Hindlimb muscle (tissue), 1 donor: ENCODE measurements at regions not wholly inside any gene's neighbourhood (a gene's known extent, or its start where the extent isn't known, plus 50 kb on each side); places are given as distances from the start of the nearest gene placed in this dataset.

Experiments
- DNase-seq: peaks from one replicate; pipeline ENCODE4 v3.0.0-alpha.2; 2013

DNA sequence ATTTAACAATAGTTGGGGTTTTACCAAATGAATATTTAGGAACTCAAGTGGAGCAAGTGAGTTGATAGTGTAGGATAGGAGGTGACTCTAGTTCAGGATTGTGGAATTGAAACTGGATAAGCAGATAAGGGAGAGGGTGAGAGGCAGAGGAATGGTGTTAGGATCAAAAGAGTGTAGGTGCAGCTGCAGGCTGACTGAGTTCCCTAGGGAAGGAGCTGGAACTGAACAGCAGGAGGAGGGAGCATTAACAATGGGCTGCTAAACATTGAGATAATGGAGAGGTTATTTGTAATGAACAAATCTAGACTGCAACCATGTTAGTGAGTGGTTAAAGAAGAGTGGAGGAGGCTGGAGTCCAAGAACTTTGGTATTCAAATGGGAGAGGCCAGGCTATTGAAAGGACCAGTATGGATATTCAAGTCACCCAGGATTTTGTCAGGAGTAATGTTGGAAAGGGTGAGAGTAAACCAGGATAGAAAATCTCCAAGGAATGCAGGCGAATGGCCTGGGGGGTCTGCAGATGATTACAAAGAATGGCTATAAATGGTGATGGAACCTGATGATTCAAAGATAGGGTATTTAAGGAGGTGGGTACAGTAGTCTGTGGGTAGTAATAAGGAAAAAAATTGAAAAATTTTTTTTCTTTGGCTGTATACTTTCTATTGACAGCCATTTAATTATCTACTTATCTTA, 497.1 kb upstream of the TENM3 start:
- DNase-seq: no peak

DNA sequence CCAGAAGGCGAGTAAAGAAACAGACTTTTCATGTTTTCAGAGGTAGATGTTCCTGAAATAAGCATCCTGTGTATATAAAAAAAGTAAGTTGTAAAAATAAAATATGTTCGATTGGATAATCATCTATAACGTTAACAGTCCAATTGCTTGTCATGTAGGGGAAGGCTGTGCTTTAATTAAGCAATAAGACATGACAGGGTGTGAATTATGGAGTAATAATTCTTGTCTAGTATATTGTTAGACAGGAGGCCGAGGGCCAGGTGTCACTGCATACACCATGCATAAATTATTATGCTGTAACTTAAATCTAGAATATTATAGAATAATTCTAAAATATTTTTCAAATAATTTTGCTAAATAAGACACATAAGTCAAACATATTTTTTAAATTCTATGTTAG, 494.6 kb upstream of the TENM3 start:
- no peak for DNase-seq

DNA sequence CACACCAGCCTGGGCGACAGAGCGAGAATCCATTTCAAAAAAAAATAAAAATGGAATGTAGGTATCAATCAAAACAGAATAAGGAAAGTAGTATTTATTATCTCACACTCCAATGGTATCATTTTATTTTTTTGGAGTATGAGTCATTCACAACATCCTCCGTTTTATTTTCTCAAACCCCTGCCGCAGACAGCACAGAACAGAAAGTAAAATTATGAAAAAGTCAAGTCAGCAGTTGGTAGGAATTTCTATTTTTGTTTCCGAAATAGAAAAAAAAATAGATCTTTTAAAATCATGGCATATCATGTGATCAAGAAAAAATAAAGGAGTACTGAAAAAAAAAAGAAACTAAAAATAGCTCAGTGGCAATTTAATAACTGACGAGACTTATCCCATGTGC, 490.7 kb upstream of the TENM3 start:
- no peak for DNase-seq

DNA sequence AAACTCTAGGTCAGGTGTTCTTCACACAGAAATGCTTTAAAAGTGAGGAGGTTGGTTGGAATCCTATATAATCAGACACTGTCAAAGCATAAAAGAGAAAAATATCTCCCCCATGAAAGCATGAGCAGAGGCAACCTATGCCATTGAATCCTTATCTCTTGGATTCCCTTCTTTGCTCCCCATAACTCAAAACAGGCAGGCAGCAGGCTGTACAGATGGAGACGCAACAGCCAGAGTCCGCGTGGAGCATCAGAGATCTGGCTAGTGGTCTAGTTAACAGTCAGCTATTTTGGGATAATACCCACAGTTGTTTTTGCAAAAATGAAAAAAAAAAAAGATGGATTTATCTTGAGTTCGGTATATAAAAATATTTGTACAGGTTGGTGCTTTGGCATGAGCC, 490.0 kb upstream of the TENM3 start:
- no peak for DNase-seq

DNA sequence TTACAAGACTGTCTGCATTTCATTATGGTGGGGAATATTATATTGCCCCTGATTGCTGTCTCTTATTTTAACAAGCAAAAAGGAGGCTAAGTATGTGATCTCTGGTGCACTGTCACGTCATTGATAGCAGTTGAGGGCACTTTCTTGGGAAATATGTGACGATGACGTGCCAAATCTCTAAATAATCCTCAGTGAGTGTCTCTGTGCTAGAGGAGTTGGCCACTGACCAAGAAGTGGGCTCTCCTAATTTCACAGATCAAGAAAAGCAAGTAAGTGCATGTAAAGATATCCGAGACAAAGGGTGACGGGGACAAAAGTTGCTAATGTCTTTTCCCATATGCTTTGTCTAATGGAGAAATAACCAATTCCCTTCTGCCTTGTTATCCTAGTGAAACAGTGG, 487.4 kb upstream of the TENM3 start:
- no peak for DNase-seq

DNA sequence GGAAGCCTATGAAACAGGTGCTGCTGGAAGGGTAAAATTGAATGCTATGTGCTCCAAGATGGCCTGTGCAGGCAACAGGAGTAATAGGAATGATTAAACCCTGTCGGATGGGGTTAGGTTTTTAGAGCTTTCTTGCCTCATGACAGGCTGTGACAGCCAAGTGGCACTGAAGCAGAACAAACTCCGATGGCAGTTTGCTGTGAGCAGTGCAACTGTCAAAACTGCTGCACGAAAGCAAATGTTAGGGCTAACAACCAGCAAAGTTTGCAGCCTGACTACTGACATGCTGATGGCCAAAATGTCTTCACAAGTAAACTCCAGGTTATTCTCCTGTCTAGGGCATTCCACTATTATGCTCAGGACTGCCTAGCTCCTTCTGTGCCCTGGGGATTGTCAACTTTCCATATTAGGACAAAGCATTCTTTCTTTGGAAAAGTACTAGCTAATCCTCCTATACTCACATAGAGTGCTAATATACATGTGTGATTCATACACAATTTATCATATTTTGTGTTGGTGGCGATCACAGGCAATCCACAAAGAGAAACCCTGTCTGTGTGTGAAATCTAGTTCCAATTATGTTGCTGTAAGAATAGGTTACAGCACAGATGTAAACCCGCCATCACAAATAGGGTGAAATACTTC, 486.6 kb upstream of the TENM3 start:
- no peak for DNase-seq

DNA sequence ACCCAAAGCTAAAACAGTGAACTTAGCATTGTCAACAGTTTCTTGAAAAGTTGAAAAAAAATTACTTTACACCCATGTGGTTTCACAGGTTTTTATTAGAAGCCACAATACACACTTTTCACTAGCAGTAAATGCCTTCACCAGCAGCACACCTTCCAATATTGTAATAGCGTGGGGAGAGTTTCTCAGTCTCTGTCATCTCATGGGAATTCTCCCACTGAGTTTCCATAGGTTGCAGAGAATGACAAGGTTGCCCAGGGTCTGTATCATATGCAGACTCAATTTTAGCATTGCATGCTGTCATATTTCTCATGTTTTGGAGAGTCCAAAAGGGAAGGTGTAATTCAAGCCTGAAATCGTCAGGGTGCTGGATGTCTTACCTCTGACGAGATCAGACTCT, 486.1 kb upstream of the TENM3 start:
- no peak for DNase-seq

DNA sequence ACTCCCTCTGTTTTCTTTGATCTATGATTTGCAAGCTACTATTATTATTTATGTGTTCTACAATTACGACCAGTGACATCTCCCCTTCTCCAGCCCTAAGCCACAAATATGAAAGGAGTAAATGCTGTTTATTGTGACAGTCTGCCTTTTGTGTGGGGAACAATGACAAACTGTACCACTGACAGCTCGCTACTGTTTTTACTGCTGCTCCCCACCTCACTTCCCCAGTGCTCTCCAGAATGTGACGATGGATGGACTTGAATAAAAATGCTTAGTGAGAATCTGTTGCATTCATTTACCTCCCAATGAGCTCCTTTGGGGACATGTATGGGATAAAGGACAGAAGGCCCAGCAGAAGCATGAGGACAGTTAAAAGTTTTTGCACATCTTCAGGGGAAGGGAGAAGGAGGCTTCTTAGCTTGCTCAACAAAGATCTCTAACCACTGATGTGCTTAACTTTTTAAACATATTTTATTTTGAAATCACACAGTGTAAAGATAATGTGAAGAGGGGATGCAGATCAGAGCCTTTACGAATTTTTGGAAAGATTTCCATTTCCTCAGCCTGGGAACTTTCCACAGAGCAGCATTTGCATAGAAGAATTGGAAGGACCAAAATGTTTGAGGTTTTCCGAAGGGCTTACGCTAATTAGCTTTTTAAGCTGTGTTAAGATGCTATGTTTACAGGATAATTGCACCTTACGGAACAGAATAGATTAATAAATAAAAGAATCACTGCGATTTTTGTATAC, 485.1 kb upstream of the TENM3 start:
- DNase-seq: no peak

DNA sequence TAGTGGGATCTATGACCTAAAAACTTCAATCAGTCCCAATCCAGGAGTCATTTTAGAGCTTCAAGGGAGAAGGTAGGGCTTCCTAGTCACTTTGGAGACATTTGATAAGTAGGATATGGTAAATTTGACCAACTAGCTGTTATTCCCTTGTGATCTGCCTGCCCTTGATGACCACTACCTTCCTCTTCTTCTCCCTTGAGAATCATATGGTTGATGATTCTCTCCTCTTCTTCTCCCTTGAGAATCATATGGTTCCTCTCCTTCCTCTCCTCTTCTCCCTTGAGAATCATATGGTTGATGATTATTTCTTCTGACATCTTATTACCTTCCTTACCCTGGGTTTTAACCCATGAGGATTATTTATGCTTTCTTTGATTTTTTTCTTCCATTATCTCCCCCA, 482.6 kb upstream of the TENM3 start:
- DNase-seq: no peak

DNA sequence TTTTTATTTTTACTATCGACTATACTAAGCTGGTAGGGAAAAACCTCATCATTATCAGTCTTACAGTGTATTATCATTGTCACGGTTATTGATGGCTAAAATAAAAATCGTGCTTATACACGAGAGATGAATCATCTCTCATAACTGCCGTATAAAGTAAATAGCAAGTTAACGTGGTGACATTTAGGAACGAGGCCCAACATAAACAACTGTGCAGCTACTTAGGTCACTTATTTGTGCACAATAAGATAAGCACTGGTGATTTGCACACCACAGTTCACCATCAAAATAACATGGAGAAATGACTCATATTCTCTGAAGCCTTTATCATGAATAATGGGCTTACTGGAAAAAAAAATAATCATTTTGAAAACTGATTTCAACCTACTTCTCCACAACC, 482.0 kb upstream of the TENM3 start:
- no peak for DNase-seq

DNA sequence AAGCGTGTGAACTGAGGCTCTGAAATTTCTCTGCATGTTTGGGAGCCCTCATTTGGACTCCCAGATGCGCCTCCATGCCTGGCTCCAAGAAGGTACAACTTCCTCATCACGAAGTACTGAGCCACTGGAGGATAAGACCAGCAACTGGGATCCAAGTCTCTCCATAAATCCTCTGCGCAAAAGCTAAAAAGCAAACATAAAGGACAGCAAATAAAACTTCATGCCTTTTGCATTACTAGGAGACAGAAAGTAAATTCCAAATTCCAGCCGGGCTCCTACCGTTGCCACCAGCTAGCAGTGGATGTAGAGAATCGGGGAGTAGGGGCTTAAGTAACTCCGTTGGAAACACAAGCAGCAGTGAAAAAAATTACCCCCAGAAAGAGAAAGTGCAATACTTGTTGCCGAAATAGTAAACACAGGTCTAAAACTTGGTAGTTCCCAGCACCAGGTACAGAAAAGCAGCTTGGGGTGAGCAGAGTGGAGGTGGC, 477.1 kb upstream of the TENM3 start:
- no peak for DNase-seq

DNA sequence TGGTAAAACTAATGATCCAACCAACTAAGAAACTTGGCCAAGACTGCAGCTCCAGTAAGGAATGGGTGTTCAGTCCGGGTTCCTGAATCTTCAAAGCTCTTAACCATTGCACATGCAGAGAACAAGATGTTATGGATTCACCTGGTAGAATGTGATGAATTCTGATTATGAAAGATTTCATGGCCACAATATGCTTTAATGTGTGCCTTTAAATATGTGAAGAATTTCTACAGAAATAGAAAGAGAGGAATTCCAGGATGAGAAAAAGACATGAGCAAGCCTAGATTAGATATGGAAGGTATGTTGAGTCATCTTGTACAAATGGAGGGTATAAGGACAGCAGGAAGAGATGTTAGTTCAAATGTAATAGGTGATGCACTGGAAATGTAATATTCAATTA, 472.2 kb upstream of the TENM3 start:
- DNase-seq: no peak

DNA sequence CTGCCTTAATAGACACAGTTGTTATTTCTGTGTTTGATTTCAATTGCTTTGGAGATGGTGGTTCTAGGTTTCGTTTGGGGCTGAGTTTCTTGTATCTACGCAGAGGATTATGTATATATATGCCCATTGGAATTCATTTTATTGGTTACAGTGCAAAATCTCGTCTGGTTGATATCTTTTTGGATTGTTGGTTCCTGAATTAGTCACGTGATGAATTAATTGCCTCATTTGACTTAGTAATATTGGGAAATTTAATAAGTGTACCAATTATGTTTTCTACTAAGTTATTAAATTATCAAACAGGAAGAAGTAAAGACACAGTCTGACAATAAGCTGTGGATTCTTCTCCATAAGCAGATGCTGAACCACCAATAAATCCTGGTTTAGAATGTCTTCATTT, 467.9 kb upstream of the TENM3 start:
- no peak for DNase-seq

DNA sequence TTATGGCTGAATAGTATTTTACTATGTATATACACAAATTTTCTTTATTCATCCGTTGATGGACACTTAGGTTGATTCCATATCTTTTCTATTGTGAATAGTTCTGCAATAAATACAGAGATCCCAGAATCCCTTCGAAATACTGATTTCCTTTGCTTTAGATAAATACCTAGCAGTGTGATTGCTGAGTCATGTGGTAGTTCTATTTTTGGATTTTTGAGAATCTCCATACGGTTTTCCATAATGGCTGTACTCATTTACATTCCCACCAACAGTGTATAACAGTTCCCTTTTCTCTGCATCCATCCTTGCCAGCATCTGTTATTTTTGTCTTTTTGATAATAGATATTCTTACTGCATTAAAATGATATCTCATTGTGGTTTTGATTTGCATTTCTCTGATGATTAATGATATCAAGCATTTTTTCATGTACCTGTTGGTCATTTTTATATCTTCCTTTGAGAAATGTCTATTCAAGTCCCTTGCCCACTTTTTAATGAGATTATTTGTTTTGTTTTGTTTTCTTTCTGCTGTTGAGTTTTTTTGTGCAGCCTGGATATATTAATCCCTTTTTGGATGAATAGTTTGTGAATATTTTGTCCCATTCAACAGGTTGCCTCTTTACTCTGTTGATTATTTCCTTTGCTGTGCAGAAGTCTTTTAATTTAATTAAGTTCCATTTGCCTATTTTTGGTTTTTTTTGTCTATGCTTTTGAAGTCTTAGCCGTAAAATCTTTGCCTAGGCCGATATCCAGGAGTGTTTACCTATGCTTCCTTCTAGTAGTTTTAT, 466.7 kb upstream of the TENM3 start:
- no peak for DNase-seq

DNA sequence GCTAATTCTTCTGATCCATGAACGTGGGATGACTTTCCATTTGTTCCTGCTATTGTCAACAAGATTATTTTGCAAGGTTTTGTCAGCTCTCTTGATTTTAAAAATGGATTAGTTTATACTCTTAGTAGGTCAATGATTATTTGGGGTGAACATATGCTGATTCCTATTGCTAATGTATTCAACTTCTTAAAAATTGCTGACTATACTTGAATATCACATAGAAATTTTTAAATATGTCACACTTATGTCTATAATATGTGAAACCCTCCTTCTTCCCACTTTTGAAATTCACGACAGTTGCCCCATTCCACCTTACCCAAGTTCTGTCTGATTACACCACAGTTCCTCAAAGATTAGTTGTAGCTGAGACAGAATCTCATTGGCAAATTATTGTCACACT, 465.7 kb upstream of the TENM3 start:
- no peak for DNase-seq

DNA sequence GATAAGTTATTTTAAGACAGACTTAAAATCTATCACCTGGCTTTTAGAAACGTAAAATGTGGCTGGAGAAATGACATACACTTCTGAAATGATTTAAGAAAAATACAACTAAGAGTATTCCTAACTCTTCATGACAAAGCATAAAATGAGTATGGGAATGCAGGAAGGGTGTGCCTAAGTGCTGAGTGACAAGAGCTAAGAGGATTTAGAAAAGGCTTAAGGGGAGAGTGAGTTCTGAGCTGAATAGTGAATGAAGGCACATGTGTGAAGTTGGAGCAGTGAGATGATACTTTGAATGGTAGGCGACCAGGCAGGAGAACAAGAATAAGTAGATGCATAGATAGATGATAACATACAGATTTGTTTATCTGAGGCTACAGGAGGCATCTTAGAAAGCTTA, 458.3 kb upstream of the TENM3 start:
- no peak for DNase-seq

DNA sequence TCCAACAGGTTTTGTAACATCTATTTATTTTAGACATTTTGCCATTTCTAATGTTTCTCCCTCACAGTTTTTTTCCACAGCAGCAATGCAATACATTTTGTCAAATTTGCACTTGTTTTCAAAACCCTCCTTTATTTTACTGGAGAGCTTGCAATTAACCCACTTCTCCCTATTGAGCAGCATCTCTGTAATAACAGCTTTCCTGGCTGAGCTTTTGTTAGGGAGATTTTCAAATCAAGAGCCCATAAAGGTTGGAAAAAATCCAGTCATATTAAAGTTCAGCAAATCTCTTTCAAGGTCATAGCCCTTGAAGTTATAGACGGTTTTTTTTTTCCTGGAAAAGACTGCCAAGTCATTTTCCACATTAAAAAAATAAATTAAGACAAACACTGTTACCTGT, 450.6 kb upstream of the TENM3 start:
- no peak for DNase-seq

DNA sequence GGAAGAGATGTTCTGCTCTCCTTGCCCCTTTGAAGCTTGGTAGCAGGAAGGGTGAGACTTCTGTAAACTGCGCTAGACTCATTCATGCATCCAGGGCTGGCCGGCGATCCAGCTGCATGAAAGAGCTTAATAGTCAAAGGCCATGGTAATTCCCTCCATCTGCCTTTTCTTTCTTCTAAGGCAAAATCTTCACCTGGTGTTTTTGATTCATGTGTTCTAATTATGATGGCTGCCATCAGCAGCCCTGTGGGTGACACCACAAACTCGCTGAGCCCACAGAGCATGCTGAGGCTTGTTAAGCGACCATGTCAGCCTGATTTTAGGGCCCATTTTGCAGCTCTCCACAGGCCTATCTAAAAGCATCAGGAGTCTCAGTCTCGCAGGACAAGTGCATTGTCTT, 450.1 kb upstream of the TENM3 start:
- no peak for DNase-seq

DNA sequence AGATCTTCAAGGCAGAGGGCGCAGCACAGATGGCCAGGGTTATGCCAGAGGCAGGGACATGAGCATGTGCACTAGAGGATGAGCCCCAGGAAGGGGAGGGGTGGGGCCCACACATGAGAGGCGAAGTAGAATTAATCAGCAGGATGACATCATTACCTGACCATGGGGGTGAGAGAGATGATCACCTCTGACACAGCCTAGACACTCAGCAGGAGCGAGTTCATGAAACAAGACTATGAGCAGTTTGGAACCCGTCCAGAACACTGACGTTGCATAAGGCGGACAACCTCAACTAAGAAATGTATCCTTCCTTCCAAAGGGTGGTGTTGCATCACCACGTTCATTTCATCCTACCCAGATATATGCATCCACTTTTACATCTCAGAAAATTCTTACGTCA, 446.7 kb upstream of the TENM3 start:
- no peak for DNase-seq

DNA sequence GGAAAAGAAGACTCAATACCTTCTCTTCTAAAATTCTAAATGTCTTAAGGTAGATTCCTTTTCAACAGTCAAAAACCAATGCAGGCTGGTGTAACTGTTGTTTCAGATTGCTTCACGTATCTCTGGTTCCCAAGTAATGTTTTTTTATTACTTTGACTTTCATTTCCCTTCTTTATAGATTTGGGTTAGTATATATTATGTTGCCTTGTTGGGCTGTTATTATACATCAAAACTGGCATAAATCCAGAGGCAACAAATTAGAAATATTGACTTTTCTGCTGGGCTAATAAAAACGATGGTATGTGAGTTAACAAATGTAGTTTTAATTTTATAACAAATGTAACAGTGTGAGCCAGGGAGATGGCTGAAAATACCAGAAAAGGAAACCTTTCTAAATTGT, 444.7 kb upstream of the TENM3 start:
- no peak for DNase-seq

DNA sequence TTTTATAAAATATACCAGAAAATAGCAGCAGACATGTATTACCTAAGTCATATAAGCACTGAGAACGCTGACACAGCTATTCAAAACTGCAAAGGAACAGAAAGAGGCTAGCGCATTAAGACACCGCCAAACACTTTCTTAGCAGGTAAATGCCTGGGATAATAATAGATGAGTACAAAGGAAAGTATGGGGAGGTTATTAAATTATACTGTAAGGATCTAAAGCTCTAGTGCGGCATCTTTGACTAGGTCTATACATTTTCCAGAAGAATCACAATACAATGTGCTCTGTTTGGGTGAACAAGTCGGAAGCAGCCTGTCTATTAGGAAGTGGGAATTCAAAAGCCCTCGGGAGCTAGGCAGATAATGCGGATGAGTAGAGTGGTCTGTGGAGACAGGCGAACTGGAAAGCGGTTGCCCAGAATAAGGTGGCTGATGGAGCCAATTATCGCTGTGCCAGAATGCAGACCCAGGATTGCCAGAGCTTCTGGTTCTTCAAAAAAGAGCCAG, 443.6 kb upstream of the TENM3 start:
- DNase-seq: no peak

DNA sequence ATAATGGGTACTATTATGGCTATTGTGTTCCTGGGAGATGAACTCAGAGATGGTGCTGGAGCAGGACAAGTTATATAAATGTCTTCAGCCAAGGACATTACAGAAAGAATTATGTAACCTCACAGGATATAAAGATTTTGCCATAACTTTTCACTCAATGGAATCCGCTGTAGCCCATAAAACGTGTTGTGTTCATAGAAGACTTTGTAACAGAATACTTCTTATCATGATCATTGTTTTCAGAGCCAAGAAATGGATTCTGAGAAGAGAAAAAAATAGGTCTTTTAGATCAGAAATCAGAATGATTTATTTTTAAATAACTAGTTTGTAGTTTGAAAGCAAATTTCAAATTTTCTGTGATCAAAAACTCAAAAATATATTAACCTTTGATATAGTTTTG, 441.0 kb upstream of the TENM3 start:
- no peak for DNase-seq

DNA sequence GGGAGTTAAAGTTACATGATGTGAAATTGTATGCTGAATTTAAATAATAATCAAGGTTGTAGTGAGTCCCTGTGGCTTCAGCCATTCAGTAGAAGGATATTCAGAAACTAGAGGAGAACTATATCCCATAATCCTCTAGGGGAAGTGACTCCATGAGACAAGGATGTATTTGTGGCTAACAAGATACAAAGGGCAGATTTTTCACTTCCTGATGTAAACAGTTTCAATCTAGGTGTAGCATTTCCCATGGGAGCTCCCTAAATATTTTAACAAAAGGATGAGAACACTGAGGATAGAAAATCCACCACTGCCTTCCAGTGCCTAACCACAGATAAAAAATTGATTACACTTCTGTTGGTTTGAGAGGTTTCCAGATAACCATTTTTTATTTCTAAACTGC, 435.4 kb upstream of the TENM3 start:
- no peak for DNase-seq
